ENCODE measurements at regions not wholly inside any gene's neighbourhood (a gene's known extent, or its start where the extent isn't known, plus 50 kb on each side); places are given as distances from the start of the nearest gene placed in this dataset.
"Not testable (repeated sequence)": the region's sequence is repeated elsewhere in the genome, so short reads cannot be mapped to it uniquely, and the experiment has no call there.

GRCh38 chr4:12036450-12036849 is 607.8 kb upstream of the HS3ST1 start:
- no peaks in the 10 kb centered on the region for H3K27me3 ChIP-seq (replicated peaks)
- no peak overlapping the region for H3K4me3 ChIP-seq (ENCODE audit: low read depth, low read length)
- in situ Hi-C loops (cut with HindIII; ENCODE audit: low pct_ligation_motif_present, low sequenced_read_pairs) = no loop called here
- no peak overlapping the region for H3K27ac ChIP-seq
- no peak for TF ChIP-seq CTCF (IDR thresholded peaks at IDR 0.05; ENCODE audit: low read depth, low read length, missing control alignments)
- H3K36me3 ChIP-seq (replicated peaks) = no peaks in the 10 kb centered on the region
- no peak for DNase-seq

GRCh38 chr4:12028258-12028657 is 599.6 kb upstream of the HS3ST1 start:
- Histone ChIP-seq H3K27me3 (replicated peaks) (no peaks in the 10 kb centered on the region), H3K36me3 (replicated peaks) (no peaks in the 10 kb centered on the region), H3K4me3 (ENCODE audit: low read depth, low read length) (no peak overlapping the region), H3K27ac (no peak overlapping the region)
- DNase-seq = no peak
- in situ Hi-C loops (cut with HindIII; ENCODE audit: low pct_ligation_motif_present, low sequenced_read_pairs) = no loop called here
- TF ChIP-seq CTCF (IDR thresholded peaks at IDR 0.05; ENCODE audit: low read depth, low read length, missing control alignments) = no peak

GRCh38 chr4:12022409-12022808 is 593.7 kb upstream of the HS3ST1 start:
- in situ Hi-C loops (cut with HindIII; ENCODE audit: low pct_ligation_motif_present, low sequenced_read_pairs) = no loop called here
- no peak for DNase-seq
- no peaks in the 10 kb centered on the region for H3K36me3 ChIP-seq (replicated peaks)
- H3K27me3 ChIP-seq (replicated peaks) = no peaks in the 10 kb centered on the region
- no peak overlapping the region for H3K27ac ChIP-seq
- no peak for TF ChIP-seq CTCF (IDR thresholded peaks at IDR 0.05; ENCODE audit: low read depth, low read length, missing control alignments)
- H3K4me3 ChIP-seq (ENCODE audit: low read depth, low read length) = no peak overlapping the region

GRCh38 chr4:12016729-12017128 is 588.0 kb upstream of the HS3ST1 start:
- no peak overlapping the region for H3K27ac ChIP-seq
- no peak overlapping the region for H3K4me3 ChIP-seq (ENCODE audit: low read depth, low read length)
- no peaks in the 10 kb centered on the region for H3K27me3 ChIP-seq (replicated peaks)
- no peaks in the 10 kb centered on the region for H3K36me3 ChIP-seq (replicated peaks)
- no peak for DNase-seq
- no peak for TF ChIP-seq CTCF (IDR thresholded peaks at IDR 0.05; ENCODE audit: low read depth, low read length, missing control alignments)
- in situ Hi-C loops (cut with HindIII; ENCODE audit: low pct_ligation_motif_present, low sequenced_read_pairs) = no loop called here

GRCh38 chr4:12005471-12005870 is 576.8 kb upstream of the HS3ST1 start:
- in situ Hi-C loops (cut with HindIII; ENCODE audit: low pct_ligation_motif_present, low sequenced_read_pairs) = no loop called here
- Histone ChIP-seq H3K27ac (no peak overlapping the region), H3K4me3 (ENCODE audit: low read depth, low read length) (no peak overlapping the region), H3K36me3 (replicated peaks) (no peaks in the 10 kb centered on the region), H3K27me3 (replicated peaks) (no peaks in the 10 kb centered on the region)
- DNase-seq = no peak
- no peak for TF ChIP-seq CTCF (IDR thresholded peaks at IDR 0.05; ENCODE audit: low read depth, low read length, missing control alignments)

- H3K36me3 ChIP-seq (replicated peaks); in situ Hi-C loops (cut with HindIII; ENCODE audit: low pct_ligation_motif_present, low sequenced_read_pairs); H3K4me3 ChIP-seq (ENCODE audit: low read depth, low read length); DNase-seq; H3K27me3 ChIP-seq (replicated peaks); H3K27ac ChIP-seq: not testable (repeated sequence)
Observed at GRCh38 chr4:11996581-11996980, 567.9 kb upstream of the HS3ST1 start.
